Osteocyte (in vitro differentiated cells): ENCODE measurements at regions not wholly inside any gene's neighbourhood (a gene's known extent, or its start where the extent isn't known, plus 50 kb on each side); places are given as distances from the start of the nearest gene placed in this dataset.

Source experiments
- DNase-seq: peaks from one replicate; pipeline ENCODE4 v3.0.0; 2021; ENCODE audit warnings: mixed read lengths; ENCODE audit not compliant: unreplicated experiment; ENCODE audit errors: extremely low spot score
- H3K27ac Mint-ChIP-seq: one replicate; pipeline ENCODE4 v1.8.0; 2021; ENCODE audit warnings: mild to moderate bottlenecking, mixed read lengths; ENCODE audit not compliant: unreplicated experiment
- H3K27me3 Mint-ChIP-seq: one replicate; pipeline ENCODE4 v1.8.0; 2021; ENCODE audit warnings: mixed read lengths; ENCODE audit not compliant: unreplicated experiment
- H3K36me3 Mint-ChIP-seq: one replicate; pipeline ENCODE4 v1.8.0; 2021; ENCODE audit warnings: mixed read lengths; ENCODE audit not compliant: unreplicated experiment
- H3K4me1 Mint-ChIP-seq: one replicate; pipeline ENCODE4 v1.8.0; 2021; ENCODE audit warnings: mixed read lengths; ENCODE audit not compliant: unreplicated experiment
- H3K4me3 Mint-ChIP-seq: one replicate; pipeline ENCODE4 v1.8.0; 2021; ENCODE audit warnings: mild to moderate bottlenecking, moderate library complexity, mixed read lengths; ENCODE audit not compliant: unreplicated experiment
- H3K9me3 Mint-ChIP-seq: one replicate; pipeline ENCODE4 v1.8.0; 2021; ENCODE audit warnings: mixed read lengths; ENCODE audit not compliant: unreplicated experiment
- CTCF ChIP-seq: fragments of 200-600 bp; sonication (generic); IDR thresholded peaks from 2 replicates; pipeline ENCODE4 v1.5.0; 2021; ENCODE audit warnings: antibody characterized with exemption, mild to moderate bottlenecking, moderate library complexity

- Mint-ChIP-seq H3K4me1 (no peaks in the 10 kb centered on the region), H3K4me3 (no peak overlapping the region), H3K36me3 (no peaks in the 10 kb centered on the region), H3K9me3 (no peaks in the 10 kb centered on the region), H3K27ac (no peak overlapping the region), H3K27me3 (no peaks in the 10 kb centered on the region)
- no peak for DNase-seq
- no peak for TF ChIP-seq CTCF
Observed at GRCh38 chr9:28005779-28006178, 432.5 kb upstream of the C9orf72 start.

DNA sequence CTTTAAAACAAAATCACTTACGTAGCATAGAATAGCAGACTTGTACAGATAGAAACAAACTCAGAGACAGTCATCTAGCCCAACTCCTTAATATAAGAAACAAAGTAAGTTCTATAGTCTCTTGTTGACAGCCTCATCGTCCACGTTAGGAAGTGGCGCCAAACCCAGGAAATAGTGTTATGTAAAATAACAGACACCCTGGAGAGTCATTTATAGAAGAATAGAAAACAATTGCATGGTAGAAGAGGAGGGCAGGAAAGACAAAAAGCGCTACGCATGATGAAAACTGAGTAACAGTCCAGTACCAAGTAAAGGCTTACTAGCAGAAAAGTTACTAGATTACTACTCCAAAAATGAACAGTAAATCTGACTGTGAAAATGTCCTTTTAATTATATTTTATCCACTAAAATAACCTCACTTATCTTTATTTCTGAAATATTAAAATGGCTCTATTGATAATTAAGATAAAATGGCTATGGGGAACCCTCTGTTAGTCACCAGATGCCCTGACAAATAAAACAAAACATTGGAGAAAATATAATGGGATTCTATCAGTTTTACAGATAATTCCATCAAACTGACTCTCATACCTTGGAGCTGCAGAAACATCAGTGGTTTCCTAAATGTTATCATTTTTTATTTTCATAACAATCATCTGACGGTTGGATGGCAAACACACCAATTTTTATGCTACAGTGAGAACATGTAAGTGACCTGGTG, 434.0 kb upstream of the C9orf72 start:
- Mint-ChIP-seq H3K36me3 (no peaks in the 10 kb centered on the region), H3K4me3 (no peak overlapping the region), H3K4me1 (no peaks in the 10 kb centered on the region), H3K9me3 (no peaks in the 10 kb centered on the region), H3K27ac (no peak overlapping the region), H3K27me3 (no peaks in the 10 kb centered on the region)
- TF ChIP-seq CTCF = no peak
- DNase-seq = no peak

DNA sequence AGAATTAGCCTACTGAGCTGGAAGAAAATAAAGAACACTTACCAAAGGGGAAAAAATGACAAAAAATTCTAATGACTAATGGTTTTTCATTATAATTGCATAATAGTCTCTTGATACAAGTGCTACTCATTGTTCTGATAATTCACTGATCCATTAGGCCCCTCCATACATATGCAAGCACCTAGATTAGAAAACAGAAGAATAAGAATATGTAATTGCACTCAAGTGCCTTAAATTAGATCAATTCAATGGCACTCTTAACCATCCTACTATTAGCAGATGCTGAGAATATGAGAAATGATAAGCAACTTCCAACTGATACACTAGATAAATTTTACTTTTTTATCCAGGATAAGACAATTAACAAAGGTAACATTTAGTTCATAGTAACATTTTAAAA, 440.9 kb upstream of the C9orf72 start:
- no peak overlapping the region for H3K27ac Mint-ChIP-seq
- H3K4me3 Mint-ChIP-seq = no peak overlapping the region
- TF ChIP-seq CTCF = no peak
- DNase-seq = no peak
- peaks cover 2% of the 10 kb centered on the region for H3K27me3 Mint-ChIP-seq
- H3K4me1 Mint-ChIP-seq = no peaks in the 10 kb centered on the region
- no peaks in the 10 kb centered on the region for H3K9me3 Mint-ChIP-seq
- H3K36me3 Mint-ChIP-seq = no peaks in the 10 kb centered on the region

- DNase-seq = no peak
- Mint-ChIP-seq H3K36me3 (no peaks in the 10 kb centered on the region), H3K4me1 (no peaks in the 10 kb centered on the region), H3K27me3 (peaks cover 3% of the 10 kb centered on the region), H3K4me3 (no peak overlapping the region), H3K9me3 (no peaks in the 10 kb centered on the region), H3K27ac (no peak overlapping the region)
- no peak for TF ChIP-seq CTCF
Observed at GRCh38 chr9:28024676-28025075, 451.4 kb upstream of the C9orf72 start.

DNA sequence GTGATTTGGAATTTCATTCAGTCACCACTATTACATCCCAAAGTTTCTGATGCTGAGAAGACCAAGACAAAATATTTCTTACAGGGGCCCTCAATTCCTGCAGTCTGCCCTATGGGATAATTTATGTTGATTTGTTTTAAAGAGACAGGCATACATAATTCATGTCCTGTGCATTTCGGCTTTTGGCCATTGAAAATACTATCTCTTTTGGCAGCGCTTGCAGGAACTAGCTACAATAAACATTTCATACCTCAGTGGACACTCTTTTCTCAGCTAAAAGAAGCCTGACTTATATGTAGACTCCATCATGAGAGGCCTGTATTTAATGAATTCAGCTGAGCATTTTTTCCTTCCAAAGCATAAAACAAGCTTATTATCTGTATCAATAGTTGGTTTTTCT, 451.9 kb upstream of the C9orf72 start:
- Mint-ChIP-seq H3K27ac (no peak overlapping the region), H3K27me3 (peaks cover 3% of the 10 kb centered on the region), H3K9me3 (no peaks in the 10 kb centered on the region), H3K36me3 (no peaks in the 10 kb centered on the region), H3K4me1 (no peaks in the 10 kb centered on the region), H3K4me3 (no peak overlapping the region)
- DNase-seq = no peak
- no peak for TF ChIP-seq CTCF
